ENCODE measurements at regions not wholly inside any gene's neighbourhood (a gene's known extent, or its start where the extent isn't known, plus 50 kb on each side); places are given as distances from the start of the nearest gene placed in this dataset.

- TF ChIP-seq ELF4 (IDR thresholded peaks at IDR 0.05): no peak
- no peak for TF ChIP-seq BHLHE40 (IDR thresholded peaks at IDR 0.05; ENCODE audit: borderline replicate concordance)
- TF ChIP-seq FOXK2 (IDR thresholded peaks at IDR 0.05): no peak
- no peak for TF ChIP-seq ZNF384 (IDR thresholded peaks at IDR 0.05)
- TF ChIP-seq TARDBP (IDR thresholded peaks at IDR 0.05): no peak
- no peak for TF ChIP-seq SUZ12 (IDR thresholded peaks at IDR 0.05)
These were observed 657.3 kb upstream of the PIK3C3 start for GRCh38 chr18:41297740-41298139.

Measured in HEK293T (cell line).